ENCODE measurements at regions not wholly inside any gene's neighbourhood (a gene's known extent, or its start where the extent isn't known, plus 50 kb on each side); places are given as distances from the start of the nearest gene placed in this dataset.

GRCh38 chr1:167159782-167160181 is 60.9 kb upstream of the POU2F1 start:
- TF ChIP-seq FOXM1 (IDR thresholded peaks at IDR 0.05; ENCODE audit: borderline replicate concordance) (no peak), LEF1 (IDR thresholded peaks at IDR 0.05; ENCODE audit: borderline replicate concordance) (no peak), PKNOX1 (IDR thresholded peaks at IDR 0.05) (no peak), NFRKB (IDR thresholded peaks at IDR 0.05) (no peak), SP1 (IDR thresholded peaks at IDR 0.05) (no peak), ARNT (IDR thresholded peaks at IDR 0.05) (no peak), L3MBTL2 (conservative IDR thresholded peaks at IDR 0.05) (no peak), ELF4 (IDR thresholded peaks at IDR 0.05) (no peak), TARDBP (IDR thresholded peaks at IDR 0.05) (no peak)

Measured in HEK293T (cell line).